ENCODE measurements at regions not wholly inside any gene's neighbourhood (a gene's known extent, or its start where the extent isn't known, plus 50 kb on each side); places are given as distances from the start of the nearest gene placed in this dataset.

- Histone ChIP-seq H3K27me3 (ENCODE audit: low read length) (no peaks in the 10 kb centered on the region), H3F3A (ENCODE audit: insufficient read depth) (no peaks in the 10 kb centered on the region), H4K20me1 (ENCODE audit: low read depth, low read length) (no peaks in the 10 kb centered on the region), H3K4me2 (ENCODE audit: low read depth, low read length, poor library complexity, severe bottlenecking) (no peak overlapping the region), H3K4me3 (ENCODE audit: insufficient read depth, low read length, poor library complexity, severe bottlenecking) (no peak overlapping the region), H3K9me3 (ENCODE audit: insufficient read depth, low read length) (peaks cover 6% of the 10 kb centered on the region; the same call in 1 of the 2 replicates), H3K9ac (ENCODE audit: low read length) (no peak overlapping the region), H2AFZ (ENCODE audit: low read depth, low read length, severe bottlenecking) (no peak overlapping the region), H3K9me2 (replicated peaks; ENCODE audit: insufficient read depth, low read length) (no peaks in the 10 kb centered on the region), H3K36me3 (ENCODE audit: low read length) (no peaks in the 10 kb centered on the region; the same call in 1 of the 2 replicates), H3K27ac (ENCODE audit: low read depth, low read length) (no peak overlapping the region), H3K79me2 (ENCODE audit: insufficient read depth, low read length) (no peaks in the 10 kb centered on the region)
- no peak for TF ChIP-seq EZH2phosphoT487 (conservative IDR thresholded peaks at IDR 0.05; ENCODE audit: low read length)
- TF ChIP-seq CTCF (IDR thresholded peaks at IDR 0.05; ENCODE audit: insufficient read depth, low read length, poor library complexity, severe bottlenecking): no peak
These were observed 170.0 kb downstream of the MRPL14 start for GRCh38 chr6:43957273-43957672.

- TF ChIP-seq EZH2phosphoT487 (conservative IDR thresholded peaks at IDR 0.05; ENCODE audit: low read length): no peak
- TF ChIP-seq CTCF (IDR thresholded peaks at IDR 0.05; ENCODE audit: insufficient read depth, low read length, poor library complexity, severe bottlenecking): no peak
- H3K9me3 ChIP-seq (ENCODE audit: insufficient read depth, low read length): peaks cover 6% of the 10 kb centered on the region; the same call in 1 of the 2 replicates
- H3K4me2 ChIP-seq (ENCODE audit: low read depth, low read length, poor library complexity, severe bottlenecking): no peak overlapping the region
- H3K4me3 ChIP-seq (ENCODE audit: insufficient read depth, low read length, poor library complexity, severe bottlenecking): no peak overlapping the region
- H3K9me2 ChIP-seq (replicated peaks; ENCODE audit: insufficient read depth, low read length): no peaks in the 10 kb centered on the region
- H4K20me1 ChIP-seq (ENCODE audit: low read depth, low read length): no peaks in the 10 kb centered on the region
- H3K27ac ChIP-seq (ENCODE audit: low read depth, low read length): no peak overlapping the region
- H3K27me3 ChIP-seq (ENCODE audit: low read length): no peaks in the 10 kb centered on the region
- no peaks in the 10 kb centered on the region; the same call in 1 of the 2 replicates for H3K36me3 ChIP-seq (ENCODE audit: low read length)
- H3K9ac ChIP-seq (ENCODE audit: low read length): no peak overlapping the region
- H3K79me2 ChIP-seq (ENCODE audit: insufficient read depth, low read length): no peaks in the 10 kb centered on the region
- H2AFZ ChIP-seq (ENCODE audit: low read depth, low read length, severe bottlenecking): no peak overlapping the region
- H3F3A ChIP-seq (ENCODE audit: insufficient read depth): no peaks in the 10 kb centered on the region
These were observed 170.8 kb downstream of the MRPL14 start for GRCh38 chr6:43956478-43956877.

- H4K20me1 ChIP-seq (ENCODE audit: low read depth, low read length): no peaks in the 10 kb centered on the region
- no peak overlapping the region for H3K9ac ChIP-seq (ENCODE audit: low read length)
- no peaks in the 10 kb centered on the region for H3F3A ChIP-seq (ENCODE audit: insufficient read depth)
- H3K79me2 ChIP-seq (ENCODE audit: insufficient read depth, low read length): no peaks in the 10 kb centered on the region
- peaks cover 6% of the 10 kb centered on the region; the same call in 1 of the 2 replicates for H3K9me3 ChIP-seq (ENCODE audit: insufficient read depth, low read length)
- no peaks in the 10 kb centered on the region for H3K9me2 ChIP-seq (replicated peaks; ENCODE audit: insufficient read depth, low read length)
- no peaks in the 10 kb centered on the region; the same call in 1 of the 2 replicates for H3K36me3 ChIP-seq (ENCODE audit: low read length)
- H3K27ac ChIP-seq (ENCODE audit: low read depth, low read length): no peak overlapping the region
- H3K4me2 ChIP-seq (ENCODE audit: low read depth, low read length, poor library complexity, severe bottlenecking): no peak overlapping the region
- no peak overlapping the region for H2AFZ ChIP-seq (ENCODE audit: low read depth, low read length, severe bottlenecking)
- no peaks in the 10 kb centered on the region for H3K27me3 ChIP-seq (ENCODE audit: low read length)
- TF ChIP-seq CTCF (IDR thresholded peaks at IDR 0.05; ENCODE audit: insufficient read depth, low read length, poor library complexity, severe bottlenecking) (no peak), EZH2phosphoT487 (conservative IDR thresholded peaks at IDR 0.05; ENCODE audit: low read length) (no peak)
- no peak overlapping the region for H3K4me3 ChIP-seq (ENCODE audit: insufficient read depth, low read length, poor library complexity, severe bottlenecking)
These were observed 172.7 kb downstream of the MRPL14 start for GRCh38 chr6:43954311-43955131.

Data from SU-DHL-6 (cell line).